ENCODE measurements at regions not wholly inside any gene's neighbourhood (a gene's known extent, or its start where the extent isn't known, plus 50 kb on each side); places are given as distances from the start of the nearest gene placed in this dataset.
"Not testable (repeated sequence)": the region's sequence is repeated elsewhere in the genome, so short reads cannot be mapped to it uniquely, and the experiment has no call there.

GRCh38 chr3:178967177-178967532 is 104.5 kb downstream of the ZMAT3 start:
- no peak for DNase-seq

DNA sequence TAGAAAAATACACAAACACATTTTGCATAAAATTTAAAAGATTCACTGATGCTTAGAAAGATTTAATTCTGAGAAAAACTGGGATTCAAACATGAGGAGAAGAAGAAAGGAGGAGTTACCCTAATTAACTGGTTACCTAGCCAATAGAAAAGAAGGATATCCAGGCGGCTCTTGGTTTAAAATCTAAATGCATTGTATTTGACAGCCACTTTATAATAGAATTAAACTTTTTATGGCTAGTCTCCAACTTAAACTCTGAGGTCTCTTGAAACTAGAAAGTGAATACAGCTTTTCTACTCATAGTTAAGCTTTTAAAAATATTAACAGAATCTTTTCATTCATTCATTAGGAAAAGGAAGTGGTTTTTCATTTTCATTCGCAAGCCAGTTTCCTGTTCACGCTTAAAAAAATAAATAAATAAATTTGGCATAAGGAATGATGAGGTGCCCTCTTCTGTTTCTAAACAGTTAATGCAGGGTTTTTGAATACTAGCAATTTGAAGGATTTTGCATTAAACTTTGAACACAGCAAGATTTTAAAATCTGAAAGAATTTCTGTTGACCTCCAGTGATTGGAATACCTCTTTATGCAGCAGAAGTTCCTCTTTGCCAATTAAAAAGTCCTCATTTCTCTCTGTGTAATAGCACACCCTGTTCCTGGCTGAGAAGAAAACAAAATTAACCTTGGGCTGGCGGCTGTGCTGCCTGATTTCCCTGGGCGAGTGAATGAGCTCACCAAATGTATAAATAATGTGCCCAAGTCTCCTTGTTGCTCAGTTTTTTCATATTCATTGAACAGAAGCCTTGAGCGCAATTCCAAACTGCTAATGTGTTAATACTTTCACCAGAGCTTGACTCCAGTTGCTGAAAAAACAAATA is 105.1 kb downstream of the ZMAT3 start:
- DNase-seq, result peak; percentile 54

DNA sequence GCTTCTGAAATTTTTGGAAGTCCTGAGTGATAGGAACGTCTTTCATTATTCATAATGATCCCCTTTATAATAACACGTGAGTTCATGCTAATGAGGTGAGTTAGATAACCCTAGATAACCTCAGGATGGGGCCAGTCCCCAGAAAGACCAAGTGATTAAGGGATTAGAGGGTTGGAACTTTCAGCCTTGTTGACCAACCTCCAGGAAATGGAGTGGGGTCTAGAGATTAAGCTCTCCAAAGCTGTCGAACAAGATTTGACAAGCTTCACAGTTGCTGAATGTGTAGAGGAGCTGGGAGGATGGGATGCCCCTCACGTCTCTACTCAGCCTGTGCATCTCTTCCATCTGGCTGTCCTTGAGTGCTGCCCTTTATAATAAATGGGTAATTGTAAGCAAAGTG is 107.1 kb downstream of the ZMAT3 start:
- DNase-seq, result no peak

GRCh38 chr3:178960918-178961317 is 110.7 kb downstream of the ZMAT3 start:
- DNase-seq, result no peak

DNA sequence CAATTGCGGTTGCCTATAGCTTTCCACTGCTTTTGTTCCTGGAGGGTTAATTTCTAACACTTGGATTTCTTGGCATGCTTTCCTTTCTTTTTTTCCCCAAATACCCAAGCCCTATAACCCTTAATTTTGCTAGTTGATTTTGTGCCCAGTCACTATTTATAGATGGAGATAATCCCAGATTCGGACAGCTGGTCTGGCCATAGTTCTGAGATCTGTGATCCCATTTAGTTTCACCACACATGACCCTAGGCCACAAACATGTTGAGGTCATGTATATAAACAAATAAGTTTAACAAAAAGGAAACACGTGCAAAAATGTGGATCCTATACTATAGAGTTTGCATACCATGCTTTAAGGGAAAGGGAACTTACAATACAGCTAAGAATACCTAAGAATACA is 111.4 kb downstream of the ZMAT3 start:
- DNase-seq, result no peak

- no peak for DNase-seq
These were observed 120.9 kb downstream of the ZMAT3 start for GRCh38 chr3:178950676-178951075.

DNA sequence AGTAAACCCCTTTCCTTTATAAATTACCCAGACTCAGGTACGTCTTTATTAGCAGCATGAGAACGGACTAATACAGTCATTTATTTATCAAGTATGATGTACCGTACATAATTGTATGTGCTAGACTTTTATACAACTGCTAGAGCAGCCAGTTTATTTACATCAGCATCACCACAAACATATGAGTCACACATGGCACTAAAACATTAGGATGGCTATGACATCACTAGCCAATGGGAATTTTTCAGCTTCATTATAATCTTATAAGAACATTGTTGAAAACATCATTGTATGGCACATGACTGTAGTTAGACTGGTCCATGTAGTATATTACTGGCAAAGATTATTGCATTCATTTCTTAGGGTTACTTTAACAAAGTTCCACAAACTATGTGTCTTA is 121.7 kb downstream of the ZMAT3 start:
- no peak for DNase-seq

GRCh38 chr3:178948546-178948945 is 123.1 kb downstream of the ZMAT3 start:
- DNase-seq, result no peak

DNA sequence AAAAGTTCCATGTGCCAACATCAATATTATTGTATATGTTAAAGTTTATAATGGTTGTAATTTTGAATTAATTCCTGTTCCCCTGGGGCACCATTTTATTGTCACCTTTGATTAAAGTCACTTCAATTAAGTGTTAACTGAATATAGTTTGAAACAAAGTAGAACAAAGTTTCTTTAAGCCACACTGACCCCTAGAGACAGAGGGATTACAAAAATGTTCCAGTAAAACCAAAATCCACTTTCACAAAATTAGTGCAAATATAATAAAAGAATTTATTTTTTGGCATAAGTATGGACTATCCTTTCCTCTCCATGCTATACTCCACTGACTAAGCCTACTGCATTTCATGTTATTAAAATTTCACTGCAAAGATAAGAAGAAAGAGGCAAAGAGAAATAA is 123.9 kb downstream of the ZMAT3 start:
- no peak for DNase-seq

DNA sequence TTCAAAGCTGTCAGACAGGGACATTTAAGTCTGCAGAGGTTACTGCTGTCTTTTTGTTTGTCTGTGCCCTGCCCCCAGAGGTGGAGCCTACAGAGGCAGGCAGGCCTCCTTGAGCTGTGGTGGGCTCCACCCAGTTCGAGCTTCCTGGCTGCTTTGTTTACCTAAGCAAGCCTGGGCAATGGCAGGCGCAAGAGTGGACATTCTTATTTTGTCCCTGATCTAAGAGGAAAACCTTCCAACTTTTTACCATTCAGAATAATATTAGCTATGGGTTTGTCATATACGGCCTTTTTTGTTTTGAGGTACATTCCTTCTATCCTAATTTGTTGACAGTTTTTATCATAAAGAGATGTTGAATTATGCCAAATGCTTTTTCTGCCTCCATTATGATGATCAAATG is 129.3 kb downstream of the ZMAT3 start:
- not testable (repeated sequence) for DNase-seq

DNA sequence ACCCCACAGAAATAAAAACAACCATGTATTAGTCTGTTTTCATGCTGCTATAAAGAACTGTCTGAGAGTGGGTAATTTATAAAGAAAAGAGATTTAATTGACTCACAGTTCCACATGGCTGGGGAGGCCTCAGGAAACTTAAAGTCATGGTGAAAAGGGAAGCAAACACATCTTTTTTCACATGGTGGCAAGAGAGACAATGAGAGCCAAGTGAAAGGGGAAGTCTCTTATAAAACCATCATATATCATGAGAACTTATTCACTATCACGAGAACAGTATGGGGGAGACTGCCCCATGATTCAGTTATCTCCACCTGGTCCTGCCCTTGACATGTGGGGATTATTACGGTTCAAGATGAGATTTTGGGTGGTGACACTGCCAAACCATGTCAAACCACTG is 141.5 kb downstream of the ZMAT3 start:
- no peak for DNase-seq

GRCh38 chr3:178916223-178916622 is 155.4 kb downstream of the ZMAT3 start:
- no peak for DNase-seq

DNA sequence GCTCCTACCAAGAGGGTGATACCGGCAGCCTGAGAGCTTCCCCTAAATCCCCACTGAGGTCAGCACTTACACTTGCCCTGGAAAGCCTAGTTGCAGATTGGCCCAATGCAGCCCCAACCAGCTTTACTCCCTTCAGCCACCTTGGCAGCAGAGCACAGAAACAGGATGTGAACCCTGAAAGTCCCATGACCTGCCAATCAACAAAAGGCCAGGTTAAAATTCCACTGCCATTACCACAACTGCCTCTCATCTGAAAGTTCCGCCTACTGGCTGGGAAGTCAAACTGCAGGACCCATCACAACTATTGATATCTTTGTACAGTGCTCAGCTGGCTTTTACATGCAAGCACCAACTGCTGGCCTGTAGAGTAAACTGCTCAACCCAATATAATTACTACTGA is 156.2 kb downstream of the ZMAT3 start:
- DNase-seq, result no peak

DNA sequence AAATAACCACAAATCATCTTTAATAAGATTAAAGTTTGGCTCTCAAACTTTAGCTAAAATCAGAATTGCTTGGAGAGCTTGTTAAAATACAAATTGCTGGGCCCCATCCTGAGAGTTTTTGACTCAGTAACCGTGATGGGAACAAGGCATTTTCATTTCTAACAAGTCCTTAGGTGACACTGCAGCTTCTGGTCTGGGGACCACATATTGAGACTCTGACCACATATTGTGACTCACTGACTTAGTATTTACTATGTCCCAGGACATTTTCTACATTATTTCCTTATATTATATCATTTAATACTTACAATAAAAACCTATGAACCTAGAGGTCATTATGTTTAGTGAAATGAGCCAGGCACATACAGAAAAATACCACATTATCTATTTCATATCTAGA is 164.5 kb downstream of the ZMAT3 start:
- no peak for DNase-seq

GRCh38 chr3:178901204-178901603 is 170.4 kb downstream of the ZMAT3 start:
- DNase-seq, result no peak

- DNase-seq, result peak; percentile 74
These were observed 171.5 kb downstream of the ZMAT3 start for GRCh38 chr3:178900029-178900646.

- no peak for DNase-seq
These were observed 176.3 kb downstream of the ZMAT3 start for GRCh38 chr3:178895178-178895789.

Data from NCI-H1092 treated with DMSO at 0.1 percent for 48 hours (cell line).